ENCODE measurements at regions not wholly inside any gene's neighbourhood (a gene's known extent, or its start where the extent isn't known, plus 50 kb on each side); places are given as distances from the start of the nearest gene placed in this dataset.
A peak's percentile ranks its signal among the peaks of the same experiment; 100 is the strongest.
"Not testable (repeated sequence)": the region's sequence is repeated elsewhere in the genome, so short reads cannot be mapped to it uniquely, and the experiment has no call there.

GRCh38 chr13:99746637-99747402, 224.7 kb downstream of the ZIC5 start:
- peak; percentile 86 for DNase-seq

GRCh38 chr13:99743094-99743493, 228.5 kb downstream of the ZIC5 start:
- no peak overlapping the region for H3K4me3 ChIP-seq (ENCODE audit: insufficient read depth, low read depth, low read length)
- no peak for DNase-seq
- H3K27me3 ChIP-seq (ENCODE audit: control insufficient read depth, insufficient read depth, low read length), result no peaks in the 10 kb centered on the region
- no peaks in the 10 kb centered on the region for H3K36me3 ChIP-seq (replicated peaks; ENCODE audit: control insufficient read depth, insufficient read depth, low read length)

More at GRCh38 chr13:99746637-99747402, 224.7 kb downstream of the ZIC5 start:
- H3K36me3 ChIP-seq (replicated peaks; ENCODE audit: control insufficient read depth, insufficient read depth, low read length), result no peaks in the 10 kb centered on the region
- H3K4me3 ChIP-seq (ENCODE audit: insufficient read depth, low read depth, low read length), result no peak overlapping the region; the same call in 1 of the 2 replicates
- H3K27me3 ChIP-seq (ENCODE audit: control insufficient read depth, insufficient read depth, low read length), result no peaks in the 10 kb centered on the region

- DNase-seq, result no peak
- no peaks in the 10 kb centered on the region for H3K36me3 ChIP-seq (replicated peaks; ENCODE audit: control insufficient read depth, insufficient read depth, low read length)
- no peak overlapping the region for H3K4me3 ChIP-seq (ENCODE audit: insufficient read depth, low read depth, low read length)
- H3K27me3 ChIP-seq (ENCODE audit: control insufficient read depth, insufficient read depth, low read length), result no peaks in the 10 kb centered on the region
Measured at GRCh38 chr13:99741960-99742359, 229.6 kb downstream of the ZIC5 start.

GRCh38 chr13:99740251-99740979, 231.2 kb downstream of the ZIC5 start:
- Histone ChIP-seq H3K4me3 (ENCODE audit: insufficient read depth, low read depth, low read length) (no peak overlapping the region), H3K36me3 (replicated peaks; ENCODE audit: control insufficient read depth, insufficient read depth, low read length) (no peaks in the 10 kb centered on the region), H3K27me3 (ENCODE audit: control insufficient read depth, insufficient read depth, low read length) (no peaks in the 10 kb centered on the region)
- DNase-seq, result peak; percentile 2

- DNase-seq, result no peak
Measured at GRCh38 chr13:99738626-99739025, 232.9 kb downstream of the ZIC5 start.

GRCh38 chr13:99737481-99738245, 233.9 kb downstream of the ZIC5 start:
- H3K36me3 ChIP-seq (replicated peaks; ENCODE audit: control insufficient read depth, insufficient read depth, low read length), result no peaks in the 10 kb centered on the region
- no peak overlapping the region for H3K4me3 ChIP-seq (ENCODE audit: insufficient read depth, low read depth, low read length)
- DNase-seq, result no peak
- H3K27me3 ChIP-seq (ENCODE audit: control insufficient read depth, insufficient read depth, low read length), result no peaks in the 10 kb centered on the region

More at GRCh38 chr13:99738626-99739025, 232.9 kb downstream of the ZIC5 start:
- no peaks in the 10 kb centered on the region for H3K27me3 ChIP-seq (ENCODE audit: control insufficient read depth, insufficient read depth, low read length)
- no peak overlapping the region for H3K4me3 ChIP-seq (ENCODE audit: insufficient read depth, low read depth, low read length)
- no peaks in the 10 kb centered on the region for H3K36me3 ChIP-seq (replicated peaks; ENCODE audit: control insufficient read depth, insufficient read depth, low read length)

- H3K27me3 ChIP-seq (ENCODE audit: control insufficient read depth, insufficient read depth, low read length), result no peaks in the 10 kb centered on the region
- H3K36me3 ChIP-seq (replicated peaks; ENCODE audit: control insufficient read depth, insufficient read depth, low read length), result no peaks in the 10 kb centered on the region
- H3K4me3 ChIP-seq (ENCODE audit: insufficient read depth, low read depth, low read length), result no peak overlapping the region
- no peak for DNase-seq
Measured at GRCh38 chr13:99736541-99736940, 235.0 kb downstream of the ZIC5 start.

GRCh38 chr13:99734013-99734693, 232.9 kb downstream of the TM9SF2 start:
- Histone ChIP-seq H3K4me3 (ENCODE audit: insufficient read depth, low read depth, low read length) (no peak overlapping the region), H3K36me3 (replicated peaks; ENCODE audit: control insufficient read depth, insufficient read depth, low read length) (no peaks in the 10 kb centered on the region), H3K27me3 (ENCODE audit: control insufficient read depth, insufficient read depth, low read length) (no peaks in the 10 kb centered on the region)
- no peak for DNase-seq

GRCh38 chr13:99733346-99733745, 232.1 kb downstream of the TM9SF2 start:
- Histone ChIP-seq H3K36me3 (replicated peaks; ENCODE audit: control insufficient read depth, insufficient read depth, low read length) (no peaks in the 10 kb centered on the region), H3K27me3 (ENCODE audit: control insufficient read depth, insufficient read depth, low read length) (no peaks in the 10 kb centered on the region), H3K4me3 (ENCODE audit: insufficient read depth, low read depth, low read length) (no peak overlapping the region)
- no peak for DNase-seq

GRCh38 chr13:99731747-99732146, 230.5 kb downstream of the TM9SF2 start:
- H3K27me3 ChIP-seq (ENCODE audit: control insufficient read depth, insufficient read depth, low read length), result no peaks in the 10 kb centered on the region
- no peak for DNase-seq
- H3K36me3 ChIP-seq (replicated peaks; ENCODE audit: control insufficient read depth, insufficient read depth, low read length), result no peaks in the 10 kb centered on the region
- H3K4me3 ChIP-seq (ENCODE audit: insufficient read depth, low read depth, low read length), result no peak overlapping the region

GRCh38 chr13:99730403-99730802, 229.1 kb downstream of the TM9SF2 start:
- H3K4me3 ChIP-seq (ENCODE audit: insufficient read depth, low read depth, low read length), result no peak overlapping the region
- no peaks in the 10 kb centered on the region for H3K36me3 ChIP-seq (replicated peaks; ENCODE audit: control insufficient read depth, insufficient read depth, low read length)
- no peak for DNase-seq
- H3K27me3 ChIP-seq (ENCODE audit: control insufficient read depth, insufficient read depth, low read length), result no peaks in the 10 kb centered on the region

GRCh38 chr13:99729745-99730144, 228.5 kb downstream of the TM9SF2 start:
- Histone ChIP-seq H3K4me3 (ENCODE audit: insufficient read depth, low read depth, low read length) (no peak overlapping the region), H3K36me3 (replicated peaks; ENCODE audit: control insufficient read depth, insufficient read depth, low read length) (no peaks in the 10 kb centered on the region), H3K27me3 (ENCODE audit: control insufficient read depth, insufficient read depth, low read length) (no peaks in the 10 kb centered on the region)
- DNase-seq, result no peak

GRCh38 chr13:99727651-99728050, 226.4 kb downstream of the TM9SF2 start:
- not testable (repeated sequence) for H3K27me3 ChIP-seq (ENCODE audit: control insufficient read depth, insufficient read depth, low read length); DNase-seq; H3K36me3 ChIP-seq (replicated peaks; ENCODE audit: control insufficient read depth, insufficient read depth, low read length); H3K4me3 ChIP-seq (ENCODE audit: insufficient read depth, low read depth, low read length)

- peak; percentile 58 for DNase-seq
- Histone ChIP-seq H3K27me3 (ENCODE audit: control insufficient read depth, insufficient read depth, low read length) (no peaks in the 10 kb centered on the region), H3K36me3 (replicated peaks; ENCODE audit: control insufficient read depth, insufficient read depth, low read length) (no peaks in the 10 kb centered on the region), H3K4me3 (ENCODE audit: insufficient read depth, low read depth, low read length) (no peak overlapping the region)
Measured at GRCh38 chr13:99726282-99726894, 225.1 kb downstream of the TM9SF2 start.
